HEK293 (cell line): ENCODE measurements at regions not wholly inside any gene's neighbourhood (a gene's known extent, or its start where the extent isn't known, plus 50 kb on each side); places are given as distances from the start of the nearest gene placed in this dataset.

Experiments
- CTCF ChIA-PET: fragments of 350-600 bp; formaldehyde crosslinking; extraction: SDS; loops from one replicate; lab custom pipeline; 2021; ENCODE audit warnings: antibody characterized with exemption; lab: Yijun Ruan, JAX
- POLR2A ChIA-PET: fragments of 300-600 bp; formaldehyde crosslinking; extraction: SDS; loops from one replicate; lab custom pipeline; 2020; ENCODE audit warnings: antibody characterized with exemption, inconsistent platforms; lab: Yijun Ruan, JAX
- H3K27ac ChIP-seq: fragments of 200-500 bp; sonication (Bioruptor generic); 2 replicates; pipeline ENCODE4 v1.5.1; 2014; ENCODE audit warnings: low read depth, low read length, control low read depth, inconsistent platforms; ENCODE audit errors: extremely low read depth
- H3K36me3 ChIP-seq, 2 experiments: fragments of 200-500 bp in 1 of 2; sonication (Bioruptor generic) in 1 of 2; 1 replicate in 1 of 2; 2 replicates in 1 of 2; pipeline ENCODE4 v1.5.1; 2014 to 2017; ENCODE audit warnings: inconsistent platforms in 2 of 2, low read length in 2 of 2; ENCODE audit not compliant: control insufficient read depth in 2 of 2, insufficient read depth in 1 of 2
- H3K4me1 ChIP-seq: fragments of 200-500 bp; sonication (Bioruptor generic); 2 replicates; pipeline ENCODE4 v1.5.1; 2014; ENCODE audit warnings: mild to moderate bottlenecking, low read length, inconsistent platforms; ENCODE audit not compliant: control insufficient read depth, insufficient read depth
- H3K4me3 ChIP-seq: 2 replicates; pipeline ENCODE4 v1.5.1; 2011; ENCODE audit warnings: low read depth, mild to moderate bottlenecking, control low read depth, low read length, moderate library complexity
- H3K9me3 ChIP-seq: fragments of 200-500 bp; sonication (Bioruptor generic); 2 replicates; pipeline ENCODE4 v1.5.1; 2014; ENCODE audit warnings: low read depth, low read length, inconsistent platforms; ENCODE audit not compliant: control insufficient read depth, insufficient read depth
- FEZF1 ChIP-seq: fragments of 450-650 bp; formaldehyde crosslinking; IDR thresholded peaks from 2 replicates; pipeline ENCODE4 v1.5.1; 2016; ENCODE audit warnings: missing biosample characterization, missing genetic modification characterization
- HOXA7 ChIP-seq: sonication (generic); formaldehyde crosslinking; IDR thresholded peaks from 2 replicates; pipeline ENCODE4 v1.8.1; 2022; ENCODE audit warnings: missing genetic modification reagents, borderline replicate concordance
- SCRT2 ChIP-seq: fragments of 450-650 bp; formaldehyde crosslinking; IDR thresholded peaks from 2 replicates; pipeline ENCODE4 v1.5.1; 2016; ENCODE audit warnings: missing biosample characterization, missing genetic modification characterization
- ZFP37 ChIP-seq: fragments of 450-650 bp; formaldehyde crosslinking; IDR thresholded peaks from 2 replicates; pipeline ENCODE4 v1.5.1; 2016; ENCODE audit warnings: missing biosample characterization, missing genetic modification characterization
- ZNF10 ChIP-seq: fragments of 450-650 bp; formaldehyde crosslinking; IDR thresholded peaks from 2 replicates; pipeline ENCODE4 v1.5.1; 2017; ENCODE audit warnings: missing biosample characterization, missing genetic modification characterization
- ZNF112 ChIP-seq: fragments of 450-650 bp; formaldehyde crosslinking; IDR thresholded peaks from 2 replicates; pipeline ENCODE4 v1.5.0; 2017; ENCODE audit warnings: missing biosample characterization, missing genetic modification characterization
- ZNF350 ChIP-seq: fragments of 450-650 bp; formaldehyde crosslinking; IDR thresholded peaks from 2 replicates; pipeline ENCODE4 v1.5.0; 2017; ENCODE audit warnings: missing biosample characterization, mild to moderate bottlenecking, missing genetic modification characterization
- ZNF529 ChIP-seq: fragments of 450-650 bp; formaldehyde crosslinking; IDR thresholded peaks from 2 replicates; pipeline ENCODE4 v1.5.1; 2017; ENCODE audit warnings: missing genetic modification characterization, missing biosample characterization; ENCODE audit not compliant: insufficient replicate concordance
- ZNF530 ChIP-seq: fragments of 450-650 bp; formaldehyde crosslinking; IDR thresholded peaks from 2 replicates; pipeline ENCODE4 v1.5.1; 2016; ENCODE audit warnings: low read depth, missing biosample characterization, missing genetic modification characterization
- ZNF548 ChIP-seq: fragments of 450-650 bp; formaldehyde crosslinking; IDR thresholded peaks from 2 replicates; pipeline ENCODE4 v1.5.1; 2016; ENCODE audit warnings: missing biosample characterization, missing genetic modification characterization
- ZNF610 ChIP-seq: fragments of 450-650 bp; formaldehyde crosslinking; IDR thresholded peaks from 2 replicates; pipeline ENCODE4 v1.5.1; 2016; ENCODE audit warnings: missing biosample characterization, missing genetic modification characterization, borderline replicate concordance
- ZNF660 ChIP-seq: fragments of 450-650 bp; IDR thresholded peaks from 2 replicates; pipeline ENCODE4 v1.5.1; 2018; ENCODE audit warnings: missing biosample characterization, mild to moderate bottlenecking, missing genetic modification characterization
- TF ChIP-seq, protein P1 (sequence below): fragments of 450-650 bp; formaldehyde crosslinking; IDR thresholded peaks from 2 replicates; pipeline ENCODE4 v1.5.1; 2016; ENCODE audit warnings: missing biosample characterization, missing genetic modification characterization, low read depth
- TF ChIP-seq, protein P2 (sequence below): fragments of 450-650 bp; formaldehyde crosslinking; IDR thresholded peaks from 2 replicates; pipeline ENCODE4 v1.5.1; 2016; ENCODE audit warnings: missing biosample characterization, missing genetic modification characterization
- TF ChIP-seq, protein P3 (sequence below): fragments of 450-650 bp; formaldehyde crosslinking; IDR thresholded peaks from 2 replicates; pipeline ENCODE4 v1.5.1; 2016; ENCODE audit warnings: missing biosample characterization, missing genetic modification characterization

DNA sequence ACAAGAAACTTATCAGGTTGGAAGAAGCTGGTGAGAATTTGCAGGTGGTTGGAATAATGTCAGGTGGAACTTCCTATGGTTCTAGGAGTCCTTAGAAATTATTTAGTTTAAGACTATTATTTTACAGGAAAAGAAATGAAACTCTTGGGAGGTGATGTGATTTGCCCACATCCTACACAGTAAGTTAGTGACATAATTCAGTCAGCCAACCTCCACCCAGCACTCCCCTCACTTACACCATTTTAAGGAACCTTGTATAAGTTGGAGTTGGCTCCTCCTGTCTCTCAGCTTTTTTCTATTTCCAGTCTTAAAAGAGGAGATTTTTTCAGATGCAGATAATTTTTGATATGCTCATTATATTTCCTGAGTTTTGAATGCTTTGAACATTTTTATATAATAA lies 86.4 kb downstream of the SKA1 start:
- Histone ChIP-seq H3K27ac (no peak overlapping the region), H3K4me1 (no peaks in the 10 kb centered on the region), H3K9me3 (no peaks in the 10 kb centered on the region), H3K4me3 (no peak overlapping the region), H3K36me3 (no peaks in the 10 kb centered on the region)
- TF ChIP-seq ZNF112 (tag by site-specific recombination), result no peak
- TF ChIP-seq, protein P1, sequence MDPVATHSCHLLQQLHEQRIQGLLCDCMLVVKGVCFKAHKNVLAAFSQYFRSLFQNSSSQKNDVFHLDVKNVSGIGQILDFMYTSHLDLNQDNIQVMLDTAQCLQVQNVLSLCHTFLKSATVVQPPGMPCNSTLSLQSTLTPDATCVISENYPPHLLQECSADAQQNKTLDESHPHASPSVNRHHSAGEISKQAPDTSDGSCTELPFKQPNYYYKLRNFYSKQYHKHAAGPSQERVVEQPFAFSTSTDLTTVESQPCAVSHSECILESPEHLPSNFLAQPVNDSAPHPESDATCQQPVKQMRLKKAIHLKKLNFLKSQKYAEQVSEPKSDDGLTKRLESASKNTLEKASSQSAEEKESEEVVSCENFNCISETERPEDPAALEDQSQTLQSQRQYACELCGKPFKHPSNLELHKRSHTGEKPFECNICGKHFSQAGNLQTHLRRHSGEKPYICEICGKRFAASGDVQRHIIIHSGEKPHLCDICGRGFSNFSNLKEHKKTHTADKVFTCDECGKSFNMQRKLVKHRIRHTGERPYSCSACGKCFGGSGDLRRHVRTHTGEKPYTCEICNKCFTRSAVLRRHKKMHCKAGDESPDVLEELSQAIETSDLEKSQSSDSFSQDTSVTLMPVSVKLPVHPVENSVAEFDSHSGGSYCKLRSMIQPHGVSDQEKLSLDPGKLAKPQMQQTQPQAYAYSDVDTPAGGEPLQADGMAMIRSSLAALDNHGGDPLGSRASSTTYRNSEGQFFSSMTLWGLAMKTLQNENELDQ (tag by site-specific recombination), result no peak
- POLR2A ChIA-PET, result no interaction called here
- CTCF ChIA-PET, result interaction anchor here (0.6 to 1.0 kb wide), 2 partner anchors 47 to 1826 kb away, joined by 3 read pairs; no protein-coding TSS in a partner anchor

DNA sequence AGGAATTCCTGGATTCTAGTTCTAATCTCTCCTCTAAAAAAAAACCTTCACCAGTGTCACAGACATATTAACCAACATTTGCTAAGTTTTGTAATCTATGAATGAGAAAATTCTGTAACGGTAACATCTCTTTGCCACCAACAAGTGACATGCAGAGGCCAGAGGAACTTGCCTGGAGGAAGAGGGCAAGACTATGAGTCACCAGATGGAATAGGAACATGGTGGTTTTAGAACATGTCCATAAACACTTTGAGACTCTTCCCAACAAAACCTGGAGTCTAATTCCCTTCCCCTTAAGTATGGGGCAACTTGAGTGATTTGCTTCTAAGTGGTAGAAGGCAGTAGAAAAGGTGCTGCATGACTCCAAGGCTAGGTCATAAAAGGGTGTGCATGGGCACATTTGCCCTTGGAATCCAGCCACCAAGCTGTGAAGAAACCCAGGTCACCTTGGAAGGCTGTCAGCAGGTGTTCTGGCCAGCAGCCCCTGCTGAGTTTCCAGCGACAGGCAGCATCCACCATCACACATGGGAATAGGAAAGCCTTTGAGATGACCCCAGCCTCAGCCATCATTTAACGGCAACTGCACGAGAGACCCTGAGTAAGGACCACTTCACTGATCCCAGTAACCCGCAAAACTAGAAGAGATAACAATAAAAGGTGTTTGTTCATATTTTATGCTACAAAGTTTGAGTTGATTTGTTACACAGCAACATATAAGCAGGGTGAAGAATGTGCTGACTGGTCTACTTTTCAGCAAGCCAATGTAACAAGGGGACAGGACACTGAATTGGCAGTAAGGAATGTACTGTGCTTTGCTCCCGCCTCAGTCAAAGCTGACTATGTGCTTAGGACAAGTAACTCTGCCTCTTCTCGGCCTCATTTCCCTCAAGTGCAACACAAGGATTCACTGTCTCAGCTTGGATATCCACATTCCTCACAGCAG lies 90.6 kb downstream of the SKA1 start:
- ChIA-PET CTCF (no interaction called here), POLR2A (no interaction called here)
- no peak overlapping the region for H3K27ac ChIP-seq
- H3K9me3 ChIP-seq, result no peaks in the 10 kb centered on the region
- H3K4me1 ChIP-seq, result no peaks in the 10 kb centered on the region
- TF ChIP-seq ZFP37 (tag by site-specific recombination) (no peak), ZNF350 (peak; percentile 25; the same call in 1 of the 2 replicates)
- H3K4me3 ChIP-seq, result no peak overlapping the region
- H3K36me3 ChIP-seq, result no peaks in the 10 kb centered on the region

DNA sequence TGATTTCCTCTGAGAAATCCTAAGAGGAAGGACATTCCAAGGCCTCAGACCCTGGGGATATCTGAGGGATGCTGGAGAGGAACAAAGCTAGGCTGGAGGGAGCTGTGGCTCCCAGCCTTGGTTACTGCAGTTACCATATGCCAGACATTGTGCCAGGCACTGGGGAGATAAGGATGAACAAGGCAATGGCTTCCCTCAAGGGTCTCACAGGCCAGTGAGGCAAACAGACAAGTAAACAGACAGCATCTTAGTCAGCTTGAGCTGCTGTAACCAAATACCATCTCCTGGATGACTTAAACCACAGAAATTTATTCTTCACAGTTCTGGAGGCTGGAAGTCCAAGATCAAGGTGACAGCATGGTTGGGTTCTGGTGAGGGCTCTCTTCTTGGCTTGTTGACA lies 91.8 kb downstream of the SKA1 start:
- ChIA-PET CTCF (no interaction called here), POLR2A (no interaction called here)
- Histone ChIP-seq H3K9me3 (no peaks in the 10 kb centered on the region), H3K36me3 (no peaks in the 10 kb centered on the region), H3K27ac (no peak overlapping the region), H3K4me1 (no peaks in the 10 kb centered on the region), H3K4me3 (no peak overlapping the region)
- TF ChIP-seq ZNF530 (tag by site-specific recombination) (no peak), ZNF548 (tag by site-specific recombination) (peak; percentile 59; the same call in 1 of the 2 replicates)

DNA sequence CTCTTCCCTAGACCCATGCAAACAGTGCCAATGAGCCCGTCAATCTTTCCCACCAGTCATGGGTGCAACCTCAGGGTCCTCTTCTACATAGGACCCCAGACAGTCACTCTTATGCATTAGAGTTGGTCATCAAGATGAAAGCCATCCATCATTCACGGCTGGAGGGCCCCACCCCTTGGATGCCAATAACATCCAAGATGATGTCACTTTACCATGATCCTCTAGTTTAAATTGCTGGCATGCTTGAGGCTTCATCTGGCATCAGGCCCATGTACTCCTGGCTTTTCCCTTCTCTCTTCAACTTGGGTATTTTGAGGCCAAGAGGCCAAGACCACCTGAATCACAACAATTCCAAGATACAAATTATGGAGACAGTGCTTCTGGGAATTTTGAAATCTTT lies 91.1 kb upstream of the MAPK4 start:
- Histone ChIP-seq H3K27ac (no peak overlapping the region), H3K36me3 (no peaks in the 10 kb centered on the region), H3K9me3 (no peaks in the 10 kb centered on the region), H3K4me1 (no peaks in the 10 kb centered on the region), H3K4me3 (no peak overlapping the region)
- CTCF ChIA-PET, result interaction anchor here (0.6 kb wide), 1 partner anchor 23 kb away, joined by 4 read pairs; no protein-coding TSS in a partner anchor
- POLR2A ChIA-PET, result no interaction called here
- TF ChIP-seq, protein P2, sequence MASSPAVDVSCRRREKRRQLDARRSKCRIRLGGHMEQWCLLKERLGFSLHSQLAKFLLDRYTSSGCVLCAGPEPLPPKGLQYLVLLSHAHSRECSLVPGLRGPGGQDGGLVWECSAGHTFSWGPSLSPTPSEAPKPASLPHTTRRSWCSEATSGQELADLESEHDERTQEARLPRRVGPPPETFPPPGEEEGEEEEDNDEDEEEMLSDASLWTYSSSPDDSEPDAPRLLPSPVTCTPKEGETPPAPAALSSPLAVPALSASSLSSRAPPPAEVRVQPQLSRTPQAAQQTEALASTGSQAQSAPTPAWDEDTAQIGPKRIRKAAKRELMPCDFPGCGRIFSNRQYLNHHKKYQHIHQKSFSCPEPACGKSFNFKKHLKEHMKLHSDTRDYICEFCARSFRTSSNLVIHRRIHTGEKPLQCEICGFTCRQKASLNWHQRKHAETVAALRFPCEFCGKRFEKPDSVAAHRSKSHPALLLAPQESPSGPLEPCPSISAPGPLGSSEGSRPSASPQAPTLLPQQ (tag by site-specific recombination), result peak; percentile 67
- no peak for TF ChIP-seq FEZF1

DNA sequence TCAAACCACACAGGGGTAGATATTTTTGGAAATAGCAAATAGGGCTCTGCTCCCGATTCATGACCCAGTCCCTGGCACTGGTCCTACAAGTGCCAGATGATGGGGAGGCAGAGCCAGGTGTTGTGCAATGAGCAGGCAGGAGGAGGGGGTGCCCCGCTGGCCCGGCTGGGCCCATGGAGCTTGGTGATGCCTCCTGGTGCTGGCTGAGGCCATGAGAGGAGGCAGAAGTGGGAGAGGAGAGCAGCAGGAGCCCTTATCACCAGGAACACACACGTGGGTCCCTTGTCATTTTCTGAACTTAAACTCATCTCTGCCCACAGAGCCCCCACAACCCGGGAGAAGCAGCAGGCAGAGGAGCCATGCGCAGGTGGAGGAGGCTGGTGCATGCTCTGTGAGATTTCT lies 90.5 kb upstream of the MAPK4 start:
- Histone ChIP-seq H3K4me3 (no peak overlapping the region), H3K9me3 (no peaks in the 10 kb centered on the region), H3K27ac (no peak overlapping the region), H3K4me1 (no peaks in the 10 kb centered on the region), H3K36me3 (no peaks in the 10 kb centered on the region)
- POLR2A ChIA-PET, result no interaction called here
- CTCF ChIA-PET, result no interaction called here
- TF ChIP-seq HOXA7 (CRISPR knock-in tag) (no peak), ZNF10 (tag by site-specific recombination) (no peak), ZNF529 (no peak), ZNF660 (tag by site-specific recombination) (no peak), SCRT2 (tag by site-specific recombination) (no peak), ZNF610 (no peak)
- TF ChIP-seq, protein P3, sequence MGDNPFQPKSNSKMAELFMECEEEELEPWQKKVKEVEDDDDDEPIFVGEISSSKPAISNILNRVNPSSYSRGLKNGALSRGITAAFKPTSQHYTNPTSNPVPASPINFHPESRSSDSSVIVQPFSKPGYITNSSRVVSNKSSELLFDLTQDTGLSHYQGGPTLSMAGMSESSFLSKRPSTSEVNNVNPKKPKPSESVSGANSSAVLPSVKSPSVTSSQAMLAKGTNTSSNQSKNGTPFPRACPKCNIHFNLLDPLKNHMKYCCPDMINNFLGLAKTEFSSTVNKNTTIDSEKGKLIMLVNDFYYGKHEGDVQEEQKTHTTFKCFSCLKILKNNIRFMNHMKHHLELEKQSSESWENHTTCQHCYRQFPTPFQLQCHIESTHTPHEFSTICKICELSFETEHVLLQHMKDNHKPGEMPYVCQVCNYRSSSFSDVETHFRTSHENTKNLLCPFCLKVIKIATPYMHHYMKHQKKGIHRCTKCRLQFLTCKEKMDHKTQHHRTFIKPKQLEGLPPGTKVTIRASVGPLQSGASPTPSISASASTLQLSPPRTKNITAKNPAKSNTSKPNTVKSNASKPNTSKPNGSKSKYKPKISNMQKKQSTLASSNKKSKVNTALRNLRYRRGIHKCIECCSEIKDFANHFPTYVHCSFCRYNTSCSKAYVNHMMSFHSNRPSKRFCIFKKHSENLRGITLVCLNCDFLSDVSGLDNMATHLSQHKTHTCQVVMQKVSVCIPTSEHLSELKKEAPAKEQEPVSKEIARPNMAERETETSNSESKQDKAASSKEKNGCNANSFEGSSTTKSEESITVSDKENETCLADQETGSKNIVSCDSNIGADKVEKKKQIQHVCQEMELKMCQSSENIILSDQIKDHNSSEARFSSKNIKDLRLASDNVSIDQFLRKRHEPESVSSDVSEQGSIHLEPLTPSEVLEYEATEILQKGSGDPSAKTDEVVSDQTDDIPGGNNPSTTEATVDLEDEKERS (tag by site-specific recombination), result no peak
